PC-3 (cell line): ENCODE measurements at regions not wholly inside any gene's neighbourhood (a gene's known extent, or its start where the extent isn't known, plus 50 kb on each side); places are given as distances from the start of the nearest gene placed in this dataset.

ENCODE experiments used
- EZH2 ChIP-seq: fragments of 300-600 bp; sonication (generic); IDR thresholded peaks from one replicate; pipeline ENCODE4 v1.6.1; 2017; ENCODE audit warnings: antibody characterized with exemption, mild to moderate bottlenecking, low read length; ENCODE audit not compliant: unreplicated experiment
- EZH2phosphoT487 ChIP-seq: fragments of 300-600 bp; sonication (generic); IDR thresholded peaks from 2 replicates; pipeline ENCODE4 v1.6.1; 2018; ENCODE audit warnings: mild to moderate bottlenecking, antibody characterized with exemption, low read length, borderline replicate concordance
- TF ChIP-seq, protein P1 (sequence below): fragments of 300-600 bp; sonication (generic); conservative IDR thresholded peaks from 2 replicates; pipeline ENCODE4 v1.5.1; 2017; ENCODE audit warnings: antibody characterized with exemption, low read depth, mild to moderate bottlenecking, low read length

- TF ChIP-seq EZH2phosphoT487 (no peak), EZH2 (no peak)
- TF ChIP-seq, protein P1, sequence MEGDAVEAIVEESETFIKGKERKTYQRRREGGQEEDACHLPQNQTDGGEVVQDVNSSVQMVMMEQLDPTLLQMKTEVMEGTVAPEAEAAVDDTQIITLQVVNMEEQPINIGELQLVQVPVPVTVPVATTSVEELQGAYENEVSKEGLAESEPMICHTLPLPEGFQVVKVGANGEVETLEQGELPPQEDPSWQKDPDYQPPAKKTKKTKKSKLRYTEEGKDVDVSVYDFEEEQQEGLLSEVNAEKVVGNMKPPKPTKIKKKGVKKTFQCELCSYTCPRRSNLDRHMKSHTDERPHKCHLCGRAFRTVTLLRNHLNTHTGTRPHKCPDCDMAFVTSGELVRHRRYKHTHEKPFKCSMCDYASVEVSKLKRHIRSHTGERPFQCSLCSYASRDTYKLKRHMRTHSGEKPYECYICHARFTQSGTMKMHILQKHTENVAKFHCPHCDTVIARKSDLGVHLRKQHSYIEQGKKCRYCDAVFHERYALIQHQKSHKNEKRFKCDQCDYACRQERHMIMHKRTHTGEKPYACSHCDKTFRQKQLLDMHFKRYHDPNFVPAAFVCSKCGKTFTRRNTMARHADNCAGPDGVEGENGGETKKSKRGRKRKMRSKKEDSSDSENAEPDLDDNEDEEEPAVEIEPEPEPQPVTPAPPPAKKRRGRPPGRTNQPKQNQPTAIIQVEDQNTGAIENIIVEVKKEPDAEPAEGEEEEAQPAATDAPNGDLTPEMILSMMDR: no peak
Observed at GRCh38 chr1:239224100-239224499, 162.3 kb upstream of the CHRM3 start.
